ENCODE measurements at regions not wholly inside any gene's neighbourhood (a gene's known extent, or its start where the extent isn't known, plus 50 kb on each side); places are given as distances from the start of the nearest gene placed in this dataset.

- Histone ChIP-seq H3K36me3 (ENCODE audit: insufficient read depth, low read length) (no peaks in the 10 kb centered on the region), H3K4me1 (ENCODE audit: insufficient read depth, low read length, severe bottlenecking) (peaks cover 4% of the 10 kb centered on the region), H3F3A (ENCODE audit: insufficient read depth, low read length) (no peaks in the 10 kb centered on the region), H2AFZ (ENCODE audit: low read length) (0 out of 2 replicates have a peak overlapping the region, but pooled peaks have one; percentile 31), H3K9ac (ENCODE audit: low read length) (no peak overlapping the region), H3K4me2 (ENCODE audit: low read length) (no peak overlapping the region), H3K27ac (ENCODE audit: low read depth, low read length, poor library complexity, severe bottlenecking) (no peak overlapping the region), H3K27me3 (ENCODE audit: insufficient read depth, low read length) (no peaks in the 10 kb centered on the region), H4K20me1 (ENCODE audit: insufficient read depth, low read length) (no peaks in the 10 kb centered on the region), H3K4me3 (ENCODE audit: low read depth, low read length, poor library complexity, severe bottlenecking) (no peak overlapping the region), H3K9me2 (ENCODE audit: low read depth, low read length) (no peaks in the 10 kb centered on the region), H3K79me2 (ENCODE audit: insufficient read depth, low read length) (no peaks in the 10 kb centered on the region), H3K9me3 (ENCODE audit: low read length) (peaks cover 3% of the 10 kb centered on the region; the same call in 1 of the 2 replicates)
- TF ChIP-seq CTCF (IDR thresholded peaks at IDR 0.05; ENCODE audit: low read length): no peak
- TF ChIP-seq EZH2 (IDR thresholded peaks at IDR 0.05; ENCODE audit: borderline replicate concordance, low read length): no peak
Observed at GRCh38 chr1:194378517-194378916, 1192.1 kb upstream of the B3GALT2 start.

GRCh38 chr1:194374649-194375048 is 1188.2 kb upstream of the B3GALT2 start:
- Histone ChIP-seq H3K27ac (ENCODE audit: low read depth, low read length, poor library complexity, severe bottlenecking) (no peak overlapping the region), H3K9me3 (ENCODE audit: low read length) (no peaks in the 10 kb centered on the region), H3K9me2 (ENCODE audit: low read depth, low read length) (no peaks in the 10 kb centered on the region), H3K27me3 (ENCODE audit: insufficient read depth, low read length) (no peaks in the 10 kb centered on the region), H3K4me1 (ENCODE audit: insufficient read depth, low read length, severe bottlenecking) (peaks cover 4% of the 10 kb centered on the region), H3K9ac (ENCODE audit: low read length) (no peak overlapping the region), H3K36me3 (ENCODE audit: insufficient read depth, low read length) (no peaks in the 10 kb centered on the region), H2AFZ (ENCODE audit: low read length) (0 out of 2 replicates have a peak overlapping the region, but pooled peaks have one; percentile 83), H4K20me1 (ENCODE audit: insufficient read depth, low read length) (no peaks in the 10 kb centered on the region), H3K4me2 (ENCODE audit: low read length) (no peak overlapping the region), H3K4me3 (ENCODE audit: low read depth, low read length, poor library complexity, severe bottlenecking) (no peak overlapping the region), H3F3A (ENCODE audit: insufficient read depth, low read length) (no peaks in the 10 kb centered on the region), H3K79me2 (ENCODE audit: insufficient read depth, low read length) (no peaks in the 10 kb centered on the region)
- TF ChIP-seq CTCF (IDR thresholded peaks at IDR 0.05; ENCODE audit: low read length) (no peak), EZH2 (IDR thresholded peaks at IDR 0.05; ENCODE audit: borderline replicate concordance, low read length) (no peak)

- TF ChIP-seq EZH2 (IDR thresholded peaks at IDR 0.05; ENCODE audit: borderline replicate concordance, low read length): no peak
- no peak for TF ChIP-seq CTCF (IDR thresholded peaks at IDR 0.05; ENCODE audit: low read length)
- H3K27me3 ChIP-seq (ENCODE audit: insufficient read depth, low read length): no peaks in the 10 kb centered on the region
- no peaks in the 10 kb centered on the region for H3K79me2 ChIP-seq (ENCODE audit: insufficient read depth, low read length)
- no peaks in the 10 kb centered on the region for H3K9me2 ChIP-seq (ENCODE audit: low read depth, low read length)
- no peak overlapping the region for H3K9ac ChIP-seq (ENCODE audit: low read length)
- H3F3A ChIP-seq (ENCODE audit: insufficient read depth, low read length): no peaks in the 10 kb centered on the region
- no peak overlapping the region for H3K27ac ChIP-seq (ENCODE audit: low read depth, low read length, poor library complexity, severe bottlenecking)
- H4K20me1 ChIP-seq (ENCODE audit: insufficient read depth, low read length): no peaks in the 10 kb centered on the region
- H3K4me3 ChIP-seq (ENCODE audit: low read depth, low read length, poor library complexity, severe bottlenecking): no peak overlapping the region
- H3K9me3 ChIP-seq (ENCODE audit: low read length): 0 out of 2 replicates have a peak, but pooled peaks cover 4% of the 10 kb centered on the region
- H3K4me2 ChIP-seq (ENCODE audit: low read length): no peak overlapping the region
- no peaks in the 10 kb centered on the region for H3K4me1 ChIP-seq (ENCODE audit: insufficient read depth, low read length, severe bottlenecking)
- no peak overlapping the region for H2AFZ ChIP-seq (ENCODE audit: low read length)
- no peaks in the 10 kb centered on the region for H3K36me3 ChIP-seq (ENCODE audit: insufficient read depth, low read length)
Observed at GRCh38 chr1:194372266-194372665, 1185.9 kb upstream of the B3GALT2 start.
